ENCODE measurements at regions not wholly inside any gene's neighbourhood (a gene's known extent, or its start where the extent isn't known, plus 50 kb on each side); places are given as distances from the start of the nearest gene placed in this dataset.

DNA sequence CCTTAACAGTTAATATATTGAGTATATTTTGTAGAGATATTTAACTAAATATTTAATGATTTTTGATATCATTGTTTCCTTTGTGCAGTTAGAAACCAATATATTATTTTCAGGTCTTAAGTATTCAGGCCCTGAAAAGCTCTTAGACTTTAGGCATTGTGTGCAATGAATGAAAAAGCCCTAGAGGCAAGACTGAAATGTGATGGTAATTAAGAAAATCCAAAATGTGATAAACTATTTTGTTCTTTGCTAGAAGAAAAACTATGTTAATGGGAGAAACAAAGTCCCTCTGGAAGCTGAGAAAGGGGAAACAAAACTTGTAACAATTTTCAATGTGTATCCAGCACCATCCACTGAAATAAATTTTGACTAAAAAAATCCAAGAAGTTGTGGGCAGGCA is 54.6 kb upstream of the SSR3 start:
- TF ChIP-seq, protein P1, sequence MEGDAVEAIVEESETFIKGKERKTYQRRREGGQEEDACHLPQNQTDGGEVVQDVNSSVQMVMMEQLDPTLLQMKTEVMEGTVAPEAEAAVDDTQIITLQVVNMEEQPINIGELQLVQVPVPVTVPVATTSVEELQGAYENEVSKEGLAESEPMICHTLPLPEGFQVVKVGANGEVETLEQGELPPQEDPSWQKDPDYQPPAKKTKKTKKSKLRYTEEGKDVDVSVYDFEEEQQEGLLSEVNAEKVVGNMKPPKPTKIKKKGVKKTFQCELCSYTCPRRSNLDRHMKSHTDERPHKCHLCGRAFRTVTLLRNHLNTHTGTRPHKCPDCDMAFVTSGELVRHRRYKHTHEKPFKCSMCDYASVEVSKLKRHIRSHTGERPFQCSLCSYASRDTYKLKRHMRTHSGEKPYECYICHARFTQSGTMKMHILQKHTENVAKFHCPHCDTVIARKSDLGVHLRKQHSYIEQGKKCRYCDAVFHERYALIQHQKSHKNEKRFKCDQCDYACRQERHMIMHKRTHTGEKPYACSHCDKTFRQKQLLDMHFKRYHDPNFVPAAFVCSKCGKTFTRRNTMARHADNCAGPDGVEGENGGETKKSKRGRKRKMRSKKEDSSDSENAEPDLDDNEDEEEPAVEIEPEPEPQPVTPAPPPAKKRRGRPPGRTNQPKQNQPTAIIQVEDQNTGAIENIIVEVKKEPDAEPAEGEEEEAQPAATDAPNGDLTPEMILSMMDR (IDR thresholded peaks at IDR 0.05): no peak
- TF ChIP-seq POLR2A (IDR thresholded peaks at IDR 0.05): no peak
